ENCODE measurements at regions not wholly inside any gene's neighbourhood (a gene's known extent, or its start where the extent isn't known, plus 50 kb on each side); places are given as distances from the start of the nearest gene placed in this dataset.
"Not testable (repeated sequence)": the region's sequence is repeated elsewhere in the genome, so short reads cannot be mapped to it uniquely, and the experiment has no call there.

DNA sequence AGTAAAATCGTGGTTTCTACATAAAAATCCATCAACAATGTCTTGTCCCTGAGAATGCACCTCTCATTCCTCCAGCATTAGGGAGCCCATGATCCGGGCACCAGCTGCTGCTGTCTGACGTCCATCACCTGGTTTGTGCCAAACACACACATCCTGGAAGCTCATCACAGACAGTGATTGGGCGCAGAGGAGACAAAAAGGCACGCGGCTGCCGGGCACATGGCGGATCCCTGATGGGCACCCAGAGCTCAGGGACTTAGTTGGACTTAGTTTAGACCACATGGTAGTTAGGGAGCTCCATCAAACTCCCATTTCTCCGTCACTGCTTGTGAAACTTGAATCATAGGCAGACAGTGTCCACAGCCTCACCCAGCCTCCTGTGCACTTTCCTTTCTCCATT, 1059.3 kb downstream of the TMEM121 start:
- TF ChIP-seq, protein P1, sequence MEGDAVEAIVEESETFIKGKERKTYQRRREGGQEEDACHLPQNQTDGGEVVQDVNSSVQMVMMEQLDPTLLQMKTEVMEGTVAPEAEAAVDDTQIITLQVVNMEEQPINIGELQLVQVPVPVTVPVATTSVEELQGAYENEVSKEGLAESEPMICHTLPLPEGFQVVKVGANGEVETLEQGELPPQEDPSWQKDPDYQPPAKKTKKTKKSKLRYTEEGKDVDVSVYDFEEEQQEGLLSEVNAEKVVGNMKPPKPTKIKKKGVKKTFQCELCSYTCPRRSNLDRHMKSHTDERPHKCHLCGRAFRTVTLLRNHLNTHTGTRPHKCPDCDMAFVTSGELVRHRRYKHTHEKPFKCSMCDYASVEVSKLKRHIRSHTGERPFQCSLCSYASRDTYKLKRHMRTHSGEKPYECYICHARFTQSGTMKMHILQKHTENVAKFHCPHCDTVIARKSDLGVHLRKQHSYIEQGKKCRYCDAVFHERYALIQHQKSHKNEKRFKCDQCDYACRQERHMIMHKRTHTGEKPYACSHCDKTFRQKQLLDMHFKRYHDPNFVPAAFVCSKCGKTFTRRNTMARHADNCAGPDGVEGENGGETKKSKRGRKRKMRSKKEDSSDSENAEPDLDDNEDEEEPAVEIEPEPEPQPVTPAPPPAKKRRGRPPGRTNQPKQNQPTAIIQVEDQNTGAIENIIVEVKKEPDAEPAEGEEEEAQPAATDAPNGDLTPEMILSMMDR (IDR thresholded peaks at IDR 0.05; ENCODE audit: insufficient read depth, missing control alignments), result no peak
- DNase-seq (ENCODE audit: insufficient read length, low spot score) (no peak), FAIRE-seq (no peak)

- DNase-seq (ENCODE audit: insufficient read length, low spot score) (no peak), FAIRE-seq (no peak)
Observed at GRCh38 chr14:106586098-106586704, 1059.8 kb downstream of the TMEM121 start.

DNA sequence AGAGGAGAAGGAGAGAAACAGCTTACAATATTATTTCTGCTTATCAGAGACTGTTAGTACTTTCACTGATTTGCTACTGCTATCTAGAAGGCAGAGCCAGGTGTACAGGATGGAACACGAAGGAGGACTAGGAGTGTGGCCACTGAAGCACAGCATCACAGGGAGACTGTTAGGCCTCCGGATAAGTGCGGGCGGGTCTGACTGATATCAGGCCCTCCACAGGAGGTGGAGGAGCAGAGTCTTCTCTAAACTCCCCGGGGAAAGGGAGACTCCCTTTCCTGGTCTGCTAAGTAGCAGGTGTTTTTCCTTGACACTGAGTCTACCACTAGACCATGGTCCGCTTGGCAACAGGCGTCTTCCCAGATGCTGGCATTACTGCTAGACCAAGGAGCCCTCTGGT, 1065.2 kb downstream of the TMEM121 start:
- DNase-seq (ENCODE audit: insufficient read length, low spot score); FAIRE-seq: not testable (repeated sequence)

More at GRCh38 chr14:106586098-106586704, 1059.8 kb downstream of the TMEM121 start:
- TF ChIP-seq, protein P1 (IDR thresholded peaks at IDR 0.05; ENCODE audit: insufficient read depth, missing control alignments), result peak; percentile 33

GRCh38 chr14:106592115-106592852, 1065.9 kb downstream of the TMEM121 start:
- DNase-seq (ENCODE audit: insufficient read length, low spot score); FAIRE-seq: not testable (repeated sequence)

DNA sequence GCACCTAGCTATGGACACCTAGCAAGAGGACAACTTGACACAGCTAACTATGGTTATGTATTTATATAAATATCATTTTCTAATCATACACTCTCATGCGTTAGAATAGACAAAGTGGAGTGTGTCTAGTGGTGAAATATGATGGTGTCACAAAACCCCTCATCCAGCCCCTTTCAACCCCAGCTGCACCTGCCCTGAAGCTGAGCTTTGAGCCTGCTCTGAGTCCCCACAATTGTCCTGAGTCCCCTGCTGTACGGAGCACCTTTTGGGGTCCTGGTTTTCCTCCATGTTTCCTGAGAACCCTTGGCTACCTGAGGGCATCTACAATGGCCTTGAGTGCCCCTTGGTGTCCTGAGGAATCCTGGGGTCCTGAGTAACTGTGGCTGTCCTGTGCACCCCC, 1072.8 kb downstream of the TMEM121 start:
- TF ChIP-seq, protein P1 (IDR thresholded peaks at IDR 0.05; ENCODE audit: insufficient read depth, missing control alignments), result no peak
- no peak for FAIRE-seq
- DNase-seq (ENCODE audit: insufficient read length, low spot score), result no peak

DNA sequence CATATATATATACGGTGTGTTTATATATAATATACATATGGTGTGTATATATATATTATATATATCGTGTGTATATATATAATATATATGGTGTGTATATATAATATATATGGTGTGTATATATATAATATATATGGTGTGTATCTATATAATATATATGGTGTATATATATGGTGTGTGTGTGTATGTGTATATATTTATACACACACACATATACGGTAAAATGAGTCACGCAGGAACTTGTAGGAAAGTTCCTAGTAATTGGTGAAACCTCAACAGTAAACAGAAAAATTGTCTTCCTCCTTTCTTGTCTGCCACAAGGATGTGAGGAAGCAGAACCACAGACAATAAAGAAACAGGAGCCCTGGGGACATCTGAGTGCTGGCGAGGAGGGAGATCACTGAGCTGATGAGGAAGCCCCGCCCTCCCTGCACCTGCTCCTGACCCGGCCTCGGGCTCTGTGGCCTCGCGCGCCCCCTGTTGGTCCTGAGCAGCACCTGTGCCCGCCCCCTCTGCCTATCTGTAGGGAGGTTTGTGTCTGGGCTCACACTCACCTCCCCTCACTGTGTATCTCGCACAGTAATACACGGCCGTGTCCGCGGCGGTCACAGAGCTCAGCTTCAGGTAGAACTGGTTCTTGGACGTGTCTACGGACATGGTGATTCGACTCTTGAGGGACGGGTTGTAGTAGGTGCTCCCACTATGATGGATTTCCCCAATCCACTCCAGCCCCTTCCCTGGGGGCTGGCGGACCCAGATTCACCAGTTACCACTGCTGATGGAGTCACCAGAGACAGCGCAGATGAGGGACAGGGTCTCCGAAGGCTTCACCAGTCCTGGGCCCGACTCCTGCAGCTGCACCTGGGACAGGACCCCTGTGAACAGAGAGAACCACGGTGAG, 1079.4 kb downstream of the TMEM121 start:
- TF ChIP-seq, protein P1 (IDR thresholded peaks at IDR 0.05; ENCODE audit: insufficient read depth, missing control alignments), result no peak
- DNase-seq (ENCODE audit: insufficient read length, low spot score) (no peak), FAIRE-seq (no peak)

DNA sequence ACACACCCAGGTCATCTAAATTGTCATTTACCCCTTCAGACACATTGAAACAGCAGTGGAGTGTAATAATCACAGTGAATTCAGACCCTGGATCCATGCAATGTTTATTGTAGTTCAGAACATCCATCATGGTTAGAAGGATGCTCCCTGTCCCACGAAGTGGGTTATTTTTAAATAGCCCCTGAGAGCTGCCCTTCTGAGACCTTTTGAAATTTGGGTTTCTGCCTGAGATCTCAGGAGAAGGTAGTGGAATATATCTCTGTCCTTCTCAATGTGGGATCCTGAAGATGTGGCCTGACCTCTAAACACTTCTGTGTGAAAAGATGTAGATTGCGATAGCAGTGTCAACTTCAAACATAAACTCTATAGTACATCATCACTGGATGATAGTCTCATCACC, 1080.6 kb downstream of the TMEM121 start:
- no peak for FAIRE-seq
- TF ChIP-seq, protein P1 (IDR thresholded peaks at IDR 0.05; ENCODE audit: insufficient read depth, missing control alignments), result no peak
- no peak for DNase-seq (ENCODE audit: insufficient read length, low spot score)
